ENCODE measurements at regions not wholly inside any gene's neighbourhood (a gene's known extent, or its start where the extent isn't known, plus 50 kb on each side); places are given as distances from the start of the nearest gene placed in this dataset.

GRCh38 chr1:174105086-174105485 is 54.2 kb upstream of the RABGAP1L start:
- no peak for TF ChIP-seq EGR1 (IDR thresholded peaks at IDR 0.05)
- no peak for TF ChIP-seq TEAD4 (IDR thresholded peaks at IDR 0.05)
- TF ChIP-seq CREB1 (IDR thresholded peaks at IDR 0.05; ENCODE audit: low read depth): no peak
- TF ChIP-seq YY1 (IDR thresholded peaks at IDR 0.05; ENCODE audit: low read depth): no peak
- TF ChIP-seq ZBTB7A (IDR thresholded peaks at IDR 0.05; ENCODE audit: low read depth): no peak
- TF ChIP-seq TAF1 (IDR thresholded peaks at IDR 0.05; ENCODE audit: low read depth): no peak
- TF ChIP-seq, protein P1, sequence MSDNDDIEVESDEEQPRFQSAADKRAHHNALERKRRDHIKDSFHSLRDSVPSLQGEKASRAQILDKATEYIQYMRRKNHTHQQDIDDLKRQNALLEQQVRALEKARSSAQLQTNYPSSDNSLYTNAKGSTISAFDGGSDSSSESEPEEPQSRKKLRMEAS (IDR thresholded peaks at IDR 0.05): no peak
- TF ChIP-seq EP300 (IDR thresholded peaks at IDR 0.05; ENCODE audit: borderline replicate concordance): no peak
- no peak for TF ChIP-seq RAD21 (IDR thresholded peaks at IDR 0.05; ENCODE audit: low read depth)

DNA sequence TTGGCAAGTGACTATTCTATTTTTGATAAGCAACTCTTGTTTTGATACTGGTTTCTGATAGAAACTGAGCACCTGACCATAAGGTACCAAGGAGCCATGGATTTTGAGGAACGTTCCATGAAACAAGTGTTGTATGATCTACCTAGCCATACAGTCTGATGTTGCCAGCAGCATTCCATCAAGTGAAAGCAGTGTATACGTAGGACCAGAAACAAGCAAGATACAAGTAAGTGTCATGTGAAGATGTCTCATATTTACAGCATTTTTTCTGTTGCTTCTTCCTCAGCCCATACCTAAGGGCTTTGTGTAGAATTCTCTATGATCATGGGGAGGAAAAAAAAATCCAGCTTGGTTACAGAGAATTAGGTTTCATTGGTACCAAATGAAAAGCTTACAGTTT is 55.6 kb upstream of the RABGAP1L start:
- no peak for TF ChIP-seq REST (IDR thresholded peaks at IDR 0.05; ENCODE audit: low read depth)
- TF ChIP-seq YY1 (IDR thresholded peaks at IDR 0.05; ENCODE audit: low read depth): no peak
- TF ChIP-seq FOXM1 (IDR thresholded peaks at IDR 0.05; ENCODE audit: borderline replicate concordance, low read depth): no peak
- no peak for TF ChIP-seq CREB1 (IDR thresholded peaks at IDR 0.05; ENCODE audit: low read depth)
- no peak for TF ChIP-seq EGR1 (IDR thresholded peaks at IDR 0.05)
- TF ChIP-seq ZBTB7A (IDR thresholded peaks at IDR 0.05; ENCODE audit: low read depth): no peak
- TF ChIP-seq CEBPB (IDR thresholded peaks at IDR 0.05): no peak
- TF ChIP-seq, protein P2, sequence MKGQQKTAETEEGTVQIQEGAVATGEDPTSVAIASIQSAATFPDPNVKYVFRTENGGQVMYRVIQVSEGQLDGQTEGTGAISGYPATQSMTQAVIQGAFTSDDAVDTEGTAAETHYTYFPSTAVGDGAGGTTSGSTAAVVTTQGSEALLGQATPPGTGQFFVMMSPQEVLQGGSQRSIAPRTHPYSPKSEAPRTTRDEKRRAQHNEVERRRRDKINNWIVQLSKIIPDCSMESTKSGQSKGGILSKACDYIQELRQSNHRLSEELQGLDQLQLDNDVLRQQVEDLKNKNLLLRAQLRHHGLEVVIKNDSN (IDR thresholded peaks at IDR 0.05): no peak
- TF ChIP-seq, protein P1 (IDR thresholded peaks at IDR 0.05): no peak
- TF ChIP-seq EP300 (IDR thresholded peaks at IDR 0.05; ENCODE audit: borderline replicate concordance): no peak
- TF ChIP-seq NFIC (IDR thresholded peaks at IDR 0.05): no peak
- TF ChIP-seq TAF1 (IDR thresholded peaks at IDR 0.05; ENCODE audit: low read depth): no peak
- no peak for TF ChIP-seq TCF12 (IDR thresholded peaks at IDR 0.05; ENCODE audit: low read depth)
- no peak for TF ChIP-seq TEAD4 (IDR thresholded peaks at IDR 0.05)
- TF ChIP-seq RAD21 (IDR thresholded peaks at IDR 0.05; ENCODE audit: low read depth): no peak

GRCh38 chr1:174097426-174097825 is 61.9 kb upstream of the RABGAP1L start:
- TF ChIP-seq TEAD4 (IDR thresholded peaks at IDR 0.05) (no peak), TAF1 (IDR thresholded peaks at IDR 0.05; ENCODE audit: low read depth) (no peak), FOXM1 (IDR thresholded peaks at IDR 0.05; ENCODE audit: borderline replicate concordance, low read depth) (no peak), RAD21 (IDR thresholded peaks at IDR 0.05; ENCODE audit: low read depth) (no peak), YY1 (IDR thresholded peaks at IDR 0.05; ENCODE audit: low read depth) (no peak), CREB1 (IDR thresholded peaks at IDR 0.05; ENCODE audit: low read depth) (no peak), NFIC (IDR thresholded peaks at IDR 0.05) (no peak), ZBTB7A (IDR thresholded peaks at IDR 0.05; ENCODE audit: low read depth) (no peak), EGR1 (IDR thresholded peaks at IDR 0.05) (no peak), CEBPB (IDR thresholded peaks at IDR 0.05) (no peak), TCF12 (IDR thresholded peaks at IDR 0.05; ENCODE audit: low read depth) (no peak)
- TF ChIP-seq, protein P1 (IDR thresholded peaks at IDR 0.05): no peak
- TF ChIP-seq, protein P2 (IDR thresholded peaks at IDR 0.05): no peak

DNA sequence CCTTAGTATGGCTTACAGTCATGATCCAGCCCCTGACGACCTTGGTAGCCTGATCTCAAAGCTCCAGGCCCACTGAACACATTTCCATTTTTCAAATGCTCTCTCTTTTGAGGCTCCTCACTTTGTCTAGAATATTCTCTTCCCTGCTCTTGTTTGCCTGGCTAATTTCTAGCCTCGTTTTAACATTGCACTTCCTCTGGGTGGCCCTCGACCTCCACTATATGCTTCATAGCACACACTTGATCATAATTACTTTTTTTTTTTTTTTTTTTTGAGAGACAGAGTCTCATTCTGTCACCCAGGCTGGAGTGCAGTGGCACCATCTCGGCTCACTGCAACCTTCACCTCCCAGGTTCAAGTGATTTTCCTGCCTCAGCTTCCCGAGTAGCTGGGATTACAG is 65.5 kb upstream of the RABGAP1L start:
- TF ChIP-seq RAD21 (IDR thresholded peaks at IDR 0.05; ENCODE audit: low read depth): peak; percentile 66

DNA sequence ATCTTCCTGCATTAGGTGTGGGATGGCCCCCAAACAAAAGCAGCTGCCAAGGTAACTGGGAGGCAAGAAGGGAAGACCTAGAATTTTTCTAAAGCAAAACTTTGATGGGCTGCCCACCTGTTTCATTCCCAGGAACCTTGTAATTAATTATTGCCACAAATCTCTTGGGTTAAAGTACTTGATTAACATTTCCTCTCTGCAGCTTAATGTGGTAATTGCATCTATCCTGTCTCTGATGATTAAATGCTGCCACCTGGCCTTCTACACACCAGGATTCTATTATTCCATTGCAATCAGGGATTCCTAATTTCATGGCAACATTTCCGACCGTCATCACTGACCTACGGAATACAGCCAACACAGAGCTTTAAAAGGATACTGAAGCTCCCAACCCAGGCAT is 68.3 kb upstream of the RC3H1 start:
- no peak for TF ChIP-seq ZBTB7A (IDR thresholded peaks at IDR 0.05; ENCODE audit: low read depth)
- no peak for TF ChIP-seq RAD21 (IDR thresholded peaks at IDR 0.05; ENCODE audit: low read depth)
- no peak for TF ChIP-seq CREB1 (IDR thresholded peaks at IDR 0.05; ENCODE audit: low read depth)

DNA sequence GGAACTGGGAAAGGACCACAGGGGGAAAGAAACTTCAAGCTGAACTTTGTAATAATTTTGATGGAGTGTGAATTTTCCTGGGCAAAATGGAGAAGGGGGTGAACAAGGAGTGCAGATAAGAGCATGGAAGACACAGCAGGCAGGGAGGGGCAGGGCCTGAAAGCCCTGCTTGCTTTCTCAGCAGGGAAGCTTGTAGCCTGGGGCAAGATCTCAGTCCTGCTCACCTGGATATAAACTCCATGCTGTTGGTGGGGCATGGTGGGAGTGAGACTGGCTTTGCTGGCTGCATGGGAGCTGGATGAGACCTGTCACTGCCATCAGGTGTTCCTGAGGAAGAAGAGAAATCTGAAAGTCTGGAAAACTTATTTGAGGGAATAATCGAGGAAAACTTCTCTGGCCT is 58.7 kb upstream of the RC3H1 start:
- TF ChIP-seq CEBPB (IDR thresholded peaks at IDR 0.05): no peak
- TF ChIP-seq, protein P1 (IDR thresholded peaks at IDR 0.05): no peak
- TF ChIP-seq YY1 (IDR thresholded peaks at IDR 0.05; ENCODE audit: low read depth): no peak
- TF ChIP-seq, protein P2 (IDR thresholded peaks at IDR 0.05): no peak
- TF ChIP-seq NFIC (IDR thresholded peaks at IDR 0.05): no peak
- TF ChIP-seq TAF1 (IDR thresholded peaks at IDR 0.05; ENCODE audit: low read depth): no peak
- TF ChIP-seq REST (IDR thresholded peaks at IDR 0.05; ENCODE audit: low read depth): no peak
- no peak for TF ChIP-seq TEAD4 (IDR thresholded peaks at IDR 0.05)
- no peak for TF ChIP-seq EGR1 (IDR thresholded peaks at IDR 0.05)
- no peak for TF ChIP-seq CREB1 (IDR thresholded peaks at IDR 0.05; ENCODE audit: low read depth)
- TF ChIP-seq RAD21 (IDR thresholded peaks at IDR 0.05; ENCODE audit: low read depth): no peak
- no peak for TF ChIP-seq TCF12 (IDR thresholded peaks at IDR 0.05; ENCODE audit: low read depth)
- no peak for TF ChIP-seq FOXM1 (IDR thresholded peaks at IDR 0.05; ENCODE audit: borderline replicate concordance, low read depth)
- TF ChIP-seq EP300 (IDR thresholded peaks at IDR 0.05; ENCODE audit: borderline replicate concordance): no peak
- TF ChIP-seq ZBTB7A (IDR thresholded peaks at IDR 0.05; ENCODE audit: low read depth): no peak
